ENCODE measurements at regions not wholly inside any gene's neighbourhood (a gene's known extent, or its start where the extent isn't known, plus 50 kb on each side); places are given as distances from the start of the nearest gene placed in this dataset.
"Not testable (repeated sequence)": the region's sequence is repeated elsewhere in the genome, so short reads cannot be mapped to it uniquely, and the experiment has no call there.

DNA sequence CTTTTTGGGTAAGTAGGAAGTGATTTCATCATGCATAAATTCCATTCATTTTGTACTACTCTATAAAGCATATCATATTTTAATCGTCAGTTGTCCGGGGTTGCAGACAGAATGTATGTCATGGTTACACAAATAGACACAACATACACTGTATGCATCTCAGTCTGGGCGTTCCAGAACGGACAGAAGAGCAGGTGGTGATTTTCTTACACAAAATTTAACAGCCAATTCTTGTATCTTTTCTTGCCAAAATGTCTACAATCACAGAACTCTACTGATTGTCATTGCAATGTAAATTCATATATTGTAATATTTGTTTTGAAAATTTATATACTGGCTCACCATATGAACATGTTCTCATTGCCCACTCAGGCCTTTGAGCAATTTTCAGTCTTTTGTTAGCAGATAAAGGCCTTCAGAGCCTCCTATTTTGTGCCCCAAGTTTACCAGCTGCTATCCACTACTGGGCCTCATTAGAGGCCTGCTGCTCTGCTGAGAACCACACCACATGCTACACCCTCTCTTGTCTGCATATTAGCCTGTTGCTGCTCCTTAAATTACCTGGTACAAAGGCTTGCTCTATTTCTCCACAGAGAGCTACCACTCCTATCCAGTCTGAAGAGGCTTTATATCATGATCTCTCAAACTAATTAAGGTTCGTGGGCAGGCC lies 61.5 kb downstream of the PRDM13 start:
- ATAC-seq (no peak), DNase-seq (no peak)
- intact Hi-C loops (cut with micrococcal nuclease), result no loop called here

DNA sequence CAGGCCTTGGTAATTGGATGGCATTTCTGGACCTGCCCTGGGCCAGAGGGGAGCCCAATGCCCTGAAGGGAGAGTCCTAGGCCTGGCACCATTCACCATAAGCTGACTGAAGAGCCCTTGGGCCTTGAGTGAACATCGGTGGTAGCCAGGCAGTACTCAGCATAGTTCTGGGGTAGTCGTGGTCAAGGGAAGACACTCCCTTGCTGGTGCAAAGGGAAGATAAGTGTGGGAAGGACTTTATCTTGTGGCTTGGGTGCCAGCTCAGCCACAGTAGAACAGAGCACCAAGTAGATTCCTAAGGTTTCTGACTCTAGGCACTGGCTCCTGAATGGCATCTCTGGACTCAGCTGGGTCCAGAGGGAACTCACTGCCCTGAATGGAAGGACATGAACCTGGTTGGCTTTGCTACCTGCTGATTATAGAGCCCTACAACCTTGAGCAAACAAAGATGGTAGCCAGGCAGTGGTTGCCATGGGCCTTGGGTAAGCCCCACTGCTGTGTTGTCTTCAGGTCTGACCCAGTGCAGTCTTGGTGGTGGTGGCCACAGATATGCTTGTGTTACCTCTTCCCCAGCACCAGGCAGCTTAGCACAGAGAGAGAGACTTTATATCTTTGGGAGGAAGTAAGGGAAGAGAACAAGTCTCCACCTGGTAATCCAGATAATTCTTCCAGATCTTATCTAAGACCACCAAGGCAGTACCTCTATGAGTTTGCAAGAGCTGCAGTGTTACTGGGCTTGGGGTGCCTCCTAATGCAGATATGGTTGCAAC lies 83.5 kb downstream of the PRDM13 start:
- intact Hi-C loops (cut with micrococcal nuclease), result no loop called here
- ATAC-seq (no peak), DNase-seq (no peak)

DNA sequence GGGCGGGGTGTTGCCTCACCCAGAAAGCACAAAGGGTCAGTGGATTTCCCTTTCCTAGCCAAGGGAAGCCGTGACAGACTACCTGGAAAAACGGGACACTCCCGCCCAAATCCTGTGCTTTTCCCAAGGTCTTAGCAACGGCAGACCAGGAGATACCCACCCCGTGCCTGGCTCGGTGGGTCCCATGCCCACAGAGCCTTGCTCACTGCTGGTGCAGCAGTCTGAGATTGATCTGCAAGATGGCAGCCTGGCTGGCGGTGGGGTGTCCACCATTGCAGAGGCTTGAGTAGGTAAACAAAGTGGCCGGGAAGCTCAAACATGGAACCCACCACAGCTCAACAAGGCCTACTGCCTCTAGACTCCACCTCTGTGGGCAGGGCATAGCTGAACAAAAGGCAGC lies 95.7 kb downstream of the PRDM13 start:
- intact Hi-C loops (cut with micrococcal nuclease); ATAC-seq; DNase-seq: not testable (repeated sequence)

DNA sequence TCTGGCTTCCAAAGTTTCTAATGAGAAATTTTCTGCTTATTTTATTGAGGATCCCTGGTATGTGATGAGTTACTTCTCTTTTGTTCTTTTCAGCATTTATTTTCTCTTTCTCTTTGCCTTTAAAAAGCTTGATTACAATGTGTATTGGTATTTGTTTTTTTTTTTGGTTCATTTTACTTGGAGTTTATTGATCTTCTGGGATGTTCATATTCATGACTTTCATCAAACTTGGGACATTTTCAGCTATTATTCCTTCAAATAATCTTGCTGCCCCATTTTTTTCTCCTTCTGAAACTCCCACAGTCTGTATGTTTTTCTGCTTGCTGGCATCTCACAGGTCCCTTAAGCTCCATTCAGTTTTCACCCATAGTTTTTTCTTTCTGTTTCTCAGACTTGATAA lies 102.4 kb downstream of the PRDM13 start:
- ATAC-seq, result no peak
- intact Hi-C loops (cut with micrococcal nuclease), result no loop called here

DNA sequence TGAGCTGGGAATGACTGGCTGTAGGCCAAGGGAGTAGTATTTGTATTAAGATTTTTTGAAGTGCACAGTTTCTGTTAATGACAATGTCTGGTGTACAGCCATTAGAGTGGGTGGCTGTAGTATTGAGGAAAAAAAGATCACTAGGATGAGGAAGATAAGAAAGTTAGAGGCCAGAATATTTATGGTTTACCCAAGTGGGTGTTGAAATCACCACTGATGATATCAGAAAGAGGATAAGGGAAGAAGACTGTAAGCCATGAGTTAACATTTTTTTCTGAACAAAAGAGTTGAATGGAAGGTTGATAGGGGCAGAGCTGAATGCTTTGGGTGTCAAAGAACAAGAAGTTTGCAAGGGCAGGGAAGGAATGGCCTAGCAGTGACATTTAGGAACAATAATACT lies 104.7 kb downstream of the PRDM13 start:
- DNase-seq (no peak), ATAC-seq (no peak)
- intact Hi-C loops (cut with micrococcal nuclease), result no loop called here

More for the DNA sequence above, 102.4 kb downstream of the PRDM13 start:
- no peak for DNase-seq

DNA sequence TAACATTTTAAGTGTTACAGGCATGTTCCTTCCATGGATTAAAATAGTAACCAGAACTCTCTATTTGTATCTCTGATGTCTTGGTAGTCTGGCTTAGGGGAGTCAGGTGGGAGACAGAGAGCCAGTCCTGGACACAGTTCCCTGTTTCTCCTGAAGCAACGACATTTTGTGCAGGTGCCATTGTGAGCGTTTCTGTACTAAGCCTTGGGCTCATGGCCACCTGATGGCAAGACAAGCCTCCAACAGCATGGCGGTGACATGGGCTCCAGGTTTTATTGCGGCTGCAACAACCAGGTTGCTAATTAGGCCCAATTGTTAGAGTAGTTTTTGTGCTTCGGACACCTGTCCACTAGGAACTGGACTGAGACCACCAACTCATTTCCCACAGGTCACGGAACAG lies 105.3 kb downstream of the PRDM13 start:
- intact Hi-C loops (cut with micrococcal nuclease), result no loop called here
- ATAC-seq (no peak), DNase-seq (no peak)

DNA sequence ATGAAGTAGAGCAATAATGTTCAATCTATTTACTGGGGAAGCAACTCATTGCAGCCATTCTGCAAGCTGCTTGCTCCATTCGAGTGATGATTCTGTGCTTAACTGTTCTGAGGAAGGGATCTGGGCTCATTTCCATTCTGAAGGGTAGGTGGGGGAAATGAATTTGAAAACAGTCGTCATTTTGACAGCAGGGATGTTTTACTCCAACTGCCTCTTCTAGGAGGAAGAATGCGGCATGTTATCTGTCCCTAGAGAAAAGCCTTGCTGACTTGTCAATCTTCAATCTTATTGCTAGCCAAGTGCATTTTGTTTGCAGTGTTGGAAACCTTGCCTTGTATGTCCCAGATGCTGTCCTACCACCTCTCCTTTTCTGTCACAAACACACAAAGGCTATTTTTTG lies 105.9 kb downstream of the PRDM13 start:
- intact Hi-C loops (cut with micrococcal nuclease), result no loop called here
- DNase-seq (no peak), ATAC-seq (no peak)

DNA sequence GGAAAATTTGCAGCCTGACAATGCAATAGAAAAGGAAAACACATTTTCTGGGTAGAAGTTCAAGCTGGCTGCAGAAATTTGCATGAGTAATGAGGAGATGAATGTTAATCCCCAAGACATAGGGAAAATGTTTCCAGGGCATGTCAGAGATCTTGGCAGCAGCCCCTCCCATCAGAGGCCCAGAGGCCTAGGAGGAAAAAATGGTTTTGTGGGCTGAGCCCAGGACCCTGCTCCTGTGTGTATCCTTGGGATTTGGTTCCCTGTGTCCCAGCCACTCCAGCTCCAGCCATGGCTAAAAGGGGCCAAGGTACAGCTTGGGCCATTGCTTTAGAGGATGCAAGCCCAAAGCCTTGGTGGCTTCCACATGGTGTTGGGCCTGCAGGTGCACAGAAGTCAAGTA lies 115.4 kb downstream of the PRDM13 start:
- ATAC-seq; intact Hi-C loops (cut with micrococcal nuclease); DNase-seq: not testable (repeated sequence)

DNA sequence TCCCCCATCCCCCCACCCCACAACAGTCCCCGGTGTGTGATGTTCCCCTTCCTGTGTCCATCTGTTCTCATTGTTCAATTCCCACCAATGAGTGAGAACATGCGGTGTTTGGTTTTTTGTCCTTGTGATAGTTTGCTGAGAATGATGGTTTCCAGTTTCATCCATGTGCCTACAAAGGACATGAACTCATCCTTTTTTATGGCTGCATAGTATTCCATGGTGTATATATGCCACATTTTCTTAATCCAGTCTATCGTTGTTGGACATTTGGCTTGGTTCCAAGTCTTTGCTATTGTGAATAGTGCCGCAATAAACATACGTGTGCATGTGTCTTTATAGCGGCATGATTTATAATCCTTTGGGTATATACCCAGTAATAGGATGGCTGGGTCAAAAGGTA lies 123.6 kb downstream of the PRDM13 start:
- ATAC-seq; intact Hi-C loops (cut with micrococcal nuclease); DNase-seq: not testable (repeated sequence)

DNA sequence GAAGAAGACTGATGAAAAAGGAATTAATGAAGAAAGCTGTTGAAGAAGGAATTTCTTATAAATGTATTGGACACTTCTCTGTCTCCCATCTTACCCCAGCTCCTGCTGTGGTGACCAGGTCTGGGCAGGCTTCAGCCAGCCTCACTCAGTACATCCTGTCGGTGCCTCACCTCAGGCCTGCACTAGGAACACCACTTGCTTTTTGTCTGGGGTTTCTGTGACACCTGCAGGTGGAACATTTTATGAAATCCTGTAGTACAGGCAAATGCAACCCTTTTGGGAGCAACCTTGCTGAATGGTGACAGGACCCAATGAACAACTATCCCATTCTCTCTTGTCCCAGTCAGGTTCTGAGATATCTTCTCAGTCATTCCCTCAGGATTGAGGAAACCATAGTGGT lies 129.7 kb downstream of the PRDM13 start:
- DNase-seq (no peak), ATAC-seq (no peak)
- intact Hi-C loops (cut with micrococcal nuclease), result no loop called here

DNA sequence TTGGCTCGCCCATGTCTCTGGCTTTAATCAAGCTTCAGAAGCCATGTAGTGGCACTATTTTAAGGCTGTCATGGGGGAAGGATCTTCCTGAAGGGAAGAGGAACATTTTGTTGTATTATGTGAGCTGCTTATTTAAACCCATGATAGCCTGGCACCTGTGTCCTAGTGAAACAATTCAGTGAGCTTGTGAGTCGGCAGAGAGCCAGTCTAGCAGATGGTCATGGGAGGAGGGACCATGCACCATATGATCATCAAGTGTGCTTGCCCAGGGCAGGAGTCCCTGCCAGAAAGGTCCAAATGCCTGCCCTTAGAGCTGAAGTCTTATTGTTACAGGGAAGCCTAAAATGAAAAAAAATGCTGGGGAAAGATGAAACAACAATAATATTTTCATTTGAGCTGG lies 132.9 kb downstream of the PRDM13 start:
- ATAC-seq, result peak; percentile 99
- DNase-seq, result peak; percentile 53
- intact Hi-C loops (cut with micrococcal nuclease), result no loop called here

DNA sequence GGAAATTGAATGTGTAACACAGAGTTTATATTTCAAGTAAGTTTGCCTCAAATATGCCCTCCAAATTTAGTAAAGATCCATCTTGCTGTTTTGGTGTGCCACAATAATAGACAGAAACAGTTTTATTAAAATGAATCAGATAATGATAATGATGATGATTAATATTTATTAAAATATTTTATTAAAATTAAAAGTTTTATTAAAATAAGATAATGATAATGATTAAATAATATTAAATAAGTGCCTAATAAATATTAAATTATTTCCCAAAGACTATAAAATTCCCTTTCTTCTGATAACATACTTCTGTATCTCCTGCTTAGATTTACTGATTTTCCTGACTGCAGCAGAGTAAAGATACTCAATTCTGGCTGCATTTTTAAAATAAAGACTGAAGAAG lies 134.5 kb downstream of the PRDM13 start:
- ATAC-seq, result no peak
- DNase-seq, result no peak
- intact Hi-C loops (cut with micrococcal nuclease), result loop anchor here (10.0 kb wide), 1 partner anchor 156 kb away; no protein-coding TSS in a partner anchor

DNA sequence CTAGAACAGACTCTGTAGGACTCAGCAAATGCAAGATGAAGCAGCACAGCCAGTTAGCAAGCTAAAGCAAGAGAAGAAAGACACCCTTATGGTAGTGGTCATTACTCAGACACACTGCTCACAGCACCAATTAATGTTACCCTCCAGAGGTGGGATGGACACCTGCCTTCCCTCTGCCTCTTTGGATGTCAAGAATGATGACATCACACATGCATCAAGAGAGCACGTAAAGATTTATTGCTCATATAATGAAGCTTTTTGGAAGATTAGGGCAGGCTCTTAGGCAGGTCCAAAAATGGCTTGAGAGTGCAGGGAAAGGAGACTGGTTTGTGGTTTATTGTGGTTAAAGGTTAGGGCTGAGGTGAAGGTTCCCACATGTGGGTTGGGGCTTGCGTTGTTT lies 137.0 kb downstream of the PRDM13 start:
- ATAC-seq, result no peak
- intact Hi-C loops (cut with micrococcal nuclease), result loop anchor here (10.0 kb wide), 1 partner anchor 159 kb away; no protein-coding TSS in a partner anchor
- no peak for DNase-seq

DNA sequence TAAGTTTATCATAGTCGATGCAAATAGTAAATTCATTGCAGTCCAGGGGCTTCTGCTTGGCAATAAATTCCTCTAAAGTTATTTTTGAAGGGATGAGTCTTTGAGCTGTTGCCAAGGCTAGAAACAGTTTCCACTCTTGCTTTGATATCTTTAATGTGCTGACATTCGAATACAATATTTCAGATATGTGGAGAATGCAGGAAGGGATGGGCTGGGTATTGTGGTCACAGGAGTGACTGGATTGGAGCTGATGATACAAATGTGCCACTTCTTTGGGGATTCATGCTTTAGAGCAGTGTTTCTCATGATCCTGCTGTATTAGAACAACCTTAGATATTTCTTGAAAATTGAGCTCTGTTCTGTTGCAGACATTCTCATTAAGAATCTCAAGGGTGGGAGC lies 139.0 kb downstream of the PRDM13 start:
- DNase-seq (no peak), ATAC-seq (no peak)
- intact Hi-C loops (cut with micrococcal nuclease), result loop anchor here (5.0 to 10.0 kb wide), 2 partner anchors 161 to 278 kb away; no protein-coding TSS in a partner anchor

DNA sequence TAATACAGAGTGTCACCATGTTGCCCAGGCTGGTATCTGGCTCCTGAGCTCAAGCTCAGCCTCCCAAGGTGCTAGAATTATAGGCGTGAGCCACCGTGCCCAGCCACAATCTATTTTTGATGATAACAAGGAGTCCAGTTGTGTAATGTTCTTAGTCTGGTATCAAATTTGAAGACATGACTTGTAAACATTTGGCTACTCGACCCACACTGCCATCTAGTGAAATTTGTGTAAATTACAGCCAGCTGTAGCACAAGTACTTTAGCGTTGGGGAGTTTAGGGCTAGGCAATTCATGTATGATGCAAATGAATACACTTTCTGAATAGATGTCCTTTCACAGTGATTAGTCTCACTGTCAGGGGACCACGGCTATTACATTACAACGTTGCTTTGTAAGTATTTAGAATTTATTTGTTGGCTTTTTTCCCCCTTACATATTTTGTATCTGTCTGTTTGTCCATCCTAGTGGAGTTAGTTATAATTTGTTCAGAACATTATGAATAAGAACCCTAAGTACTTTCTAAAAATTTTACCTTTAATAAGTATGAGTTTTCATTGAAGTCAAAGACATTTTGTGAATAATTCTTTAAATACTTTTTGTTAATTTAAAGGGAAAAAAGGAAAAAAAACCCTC lies 139.7 kb downstream of the PRDM13 start:
- intact Hi-C loops (cut with micrococcal nuclease), result loop anchor here (5.0 to 10.0 kb wide), 2 partner anchors 162 to 279 kb away; no protein-coding TSS in a partner anchor
- DNase-seq, result peak; percentile 31

DNA sequence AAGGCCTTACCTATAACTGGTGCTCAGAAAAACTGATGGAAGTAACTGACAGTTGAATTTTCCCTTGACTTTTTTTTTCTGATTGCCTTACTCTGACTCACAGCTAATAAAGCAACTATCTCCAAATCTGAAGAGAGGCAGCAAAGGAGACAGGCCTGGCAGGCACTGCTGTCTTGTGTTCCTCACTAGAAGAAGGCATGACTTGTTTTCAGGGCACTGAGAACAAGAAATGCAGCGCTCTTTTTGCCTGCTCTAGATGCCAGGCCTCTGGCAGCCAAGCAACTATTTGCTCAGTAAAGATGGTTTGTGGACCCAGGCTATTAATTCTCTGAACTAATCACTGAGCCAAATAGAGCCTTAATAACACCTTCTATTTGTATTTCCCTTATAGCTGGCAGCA lies 155.1 kb downstream of the PRDM13 start:
- intact Hi-C loops (cut with micrococcal nuclease), result no loop called here
- DNase-seq (no peak), ATAC-seq (no peak)

More for the DNA sequence above, 139.7 kb downstream of the PRDM13 start:
- peak; percentile 81 for ATAC-seq

DNA sequence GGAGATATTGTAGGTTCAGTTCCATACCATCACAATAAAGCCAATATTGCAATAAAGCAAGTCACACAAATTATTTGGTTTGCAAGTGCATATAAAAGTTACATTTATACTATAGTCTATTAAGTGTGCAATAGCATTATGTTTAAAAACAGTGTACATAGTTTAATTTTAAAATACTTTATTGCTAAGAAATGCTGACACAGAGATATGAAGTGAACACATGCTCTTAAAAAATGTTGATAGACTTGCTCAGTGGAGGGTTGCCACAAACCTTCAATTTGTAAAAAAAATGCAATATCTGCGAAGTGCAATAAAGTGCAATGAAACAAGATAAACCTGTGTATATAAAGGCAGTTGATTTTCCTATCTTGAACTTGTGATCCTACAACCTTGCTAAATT lies 161.5 kb downstream of the PRDM13 start:
- ATAC-seq (no peak), DNase-seq (no peak)
- intact Hi-C loops (cut with micrococcal nuclease), result no loop called here

DNA sequence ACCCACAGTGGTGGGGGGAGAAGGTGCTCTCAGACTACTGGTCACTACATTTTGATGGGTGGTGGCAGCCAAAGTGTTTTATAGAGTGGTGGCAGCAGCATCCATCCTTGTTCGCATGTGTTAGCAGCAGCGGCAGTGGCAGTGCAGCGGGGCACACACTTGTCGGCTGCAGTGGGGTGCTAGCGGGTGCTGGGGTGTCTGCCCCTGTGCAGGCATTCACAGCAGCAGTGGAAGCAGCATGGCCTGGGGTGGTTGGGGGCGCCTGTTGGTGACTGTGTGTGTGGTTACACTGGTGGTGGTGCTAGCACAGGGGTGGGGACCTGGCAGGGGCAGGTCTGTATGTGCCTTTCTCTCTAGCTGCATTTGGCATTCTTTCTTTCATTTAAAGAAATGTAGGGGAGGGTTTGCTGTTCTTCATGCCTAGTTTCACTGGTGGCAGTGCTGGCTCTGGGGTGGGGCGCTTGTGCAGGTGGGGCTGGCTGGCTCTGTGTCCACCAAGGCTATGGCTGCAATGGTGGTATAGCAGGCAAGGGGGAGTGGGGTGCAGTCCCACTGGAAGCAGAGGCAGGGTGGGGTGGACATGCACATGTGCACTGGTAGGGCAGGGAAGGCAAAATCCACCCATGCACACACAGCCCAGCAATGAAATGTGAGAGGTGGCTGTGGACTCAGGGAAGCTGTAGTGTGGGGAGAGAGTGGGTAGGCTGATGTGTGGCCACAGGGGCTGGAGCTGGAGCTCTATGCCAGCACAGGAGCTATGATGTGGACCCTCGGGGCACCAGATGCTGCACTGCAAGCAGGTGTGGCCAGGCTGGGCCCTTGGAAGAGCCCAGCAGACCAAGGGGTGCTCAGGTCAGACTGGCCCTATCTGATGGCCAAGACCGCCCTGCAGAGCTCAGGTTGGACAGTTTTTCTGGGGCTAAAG lies 173.3 kb downstream of the PRDM13 start:
- DNase-seq (no peak), ATAC-seq (no peak)
- intact Hi-C loops (cut with micrococcal nuclease), result no loop called here

DNA sequence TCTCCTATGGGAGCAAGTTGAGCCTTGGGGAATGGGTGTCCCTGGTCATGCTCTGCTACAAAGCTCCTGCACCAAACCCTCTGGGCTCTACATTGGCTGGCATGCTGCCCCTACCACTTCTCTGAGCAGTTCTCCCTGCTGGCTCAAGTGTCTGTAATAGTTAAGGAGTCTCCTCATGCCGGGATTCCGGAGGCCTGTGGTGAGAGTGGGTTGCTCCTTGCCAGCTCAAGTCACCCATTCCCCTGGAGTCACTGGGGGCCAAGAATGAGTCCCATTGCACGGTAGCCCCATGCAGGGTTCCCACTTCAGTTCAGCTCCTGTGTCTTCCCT lies 173.9 kb downstream of the PRDM13 start:
- no peak for ATAC-seq
- DNase-seq, result no peak
- intact Hi-C loops (cut with micrococcal nuclease), result no loop called here

Data from left ventricle myocardium superior (tissue), 1 donor.